ENCODE measurements at regions not wholly inside any gene's neighbourhood (a gene's known extent, or its start where the extent isn't known, plus 50 kb on each side); places are given as distances from the start of the nearest gene placed in this dataset.

GRCh38 chr12:33317746-33318145, 121.9 kb downstream of the SYT10 start:
- TF ChIP-seq MAFK (IDR thresholded peaks at IDR 0.05; ENCODE audit: partially characterized antibody), result no peak
- TF ChIP-seq SMC3 (IDR thresholded peaks at IDR 0.05), result no peak
- TF ChIP-seq CTCF (IDR thresholded peaks at IDR 0.05), result no peak
- no peak for TF ChIP-seq JUNB (IDR thresholded peaks at IDR 0.05)
- TF ChIP-seq BCL3 (IDR thresholded peaks at IDR 0.05), result no peak
- TF ChIP-seq RAD21 (conservative IDR thresholded peaks at IDR 0.05 in 1 of 2, IDR thresholded peaks at IDR 0.05 in 1 of 2), result no peak
- TF ChIP-seq PHF8 (IDR thresholded peaks at IDR 0.05; ENCODE audit: borderline replicate concordance, low read depth), result no peak
- no peak for TF ChIP-seq ZNF302 (CRISPR knock-in tag; IDR thresholded peaks at IDR 0.05)
- TF ChIP-seq HDAC2 (IDR thresholded peaks at IDR 0.05), result no peak
